Bronchial epithelial cell (primary cell): ENCODE measurements at regions not wholly inside any gene's neighbourhood (a gene's known extent, or its start where the extent isn't known, plus 50 kb on each side); places are given as distances from the start of the nearest gene placed in this dataset.
"Not testable (repeated sequence)": the region's sequence is repeated elsewhere in the genome, so short reads cannot be mapped to it uniquely, and the experiment has no call there.

ENCODE experiments used
- DNase-seq: peaks from one replicate; pipeline ENCODE4 v3.0.0-alpha.2; 2010; ENCODE audit warnings: low read depth
- FAIRE-seq: peaks from 2 replicates; lab custom pipeline; 2011; peaks lifted over from hg19 to GRCh38; lab: Jason Lieb, UNC
- H3K27me3 ChIP-seq: 2 replicates; pipeline ENCODE4 v1.5.1; 2011; ENCODE audit warnings: low read length; ENCODE audit not compliant: control insufficient read depth, insufficient read depth
- H3K36me3 ChIP-seq: 2 replicates; pipeline ENCODE4 v1.5.1; 2011; ENCODE audit warnings: low read length; ENCODE audit not compliant: control insufficient read depth, insufficient read depth
- H3K4me3 ChIP-seq: 2 replicates; pipeline ENCODE4 v1.5.1; 2011; ENCODE audit warnings: mild to moderate bottlenecking, low read depth, low read length, control low read depth
- CTCF ChIP-seq: IDR thresholded peaks from 2 replicates; pipeline ENCODE4 v1.5.1; 2011; ENCODE audit warnings: mild to moderate bottlenecking, moderate library complexity, low read length, control low read depth, inconsistent platforms; ENCODE audit not compliant: insufficient read depth, severe bottlenecking

- FAIRE-seq = no peak
- no peak overlapping the region for H3K4me3 ChIP-seq
- H3K27me3 ChIP-seq = no peaks in the 10 kb centered on the region
- DNase-seq = no peak
- H3K36me3 ChIP-seq = no peaks in the 10 kb centered on the region
- TF ChIP-seq CTCF = no peak
Observed at GRCh38 chr5:25006237-25006636, 361.5 kb upstream of the CDH10 start.

GRCh38 chr5:25005431-25005830, 360.7 kb upstream of the CDH10 start:
- TF ChIP-seq CTCF = no peak
- Histone ChIP-seq H3K4me3 (no peak overlapping the region), H3K36me3 (no peaks in the 10 kb centered on the region), H3K27me3 (no peaks in the 10 kb centered on the region)
- FAIRE-seq (no peak), DNase-seq (no peak)

- TF ChIP-seq CTCF = no peak
- Histone ChIP-seq H3K36me3 (no peaks in the 10 kb centered on the region), H3K27me3 (no peaks in the 10 kb centered on the region), H3K4me3 (no peak overlapping the region)
- no peak for FAIRE-seq
- no peak for DNase-seq
Observed at GRCh38 chr5:25002371-25002770, 357.6 kb upstream of the CDH10 start.

GRCh38 chr5:24999732-25000131, 355.0 kb upstream of the CDH10 start:
- no peak for FAIRE-seq
- Histone ChIP-seq H3K4me3 (no peak overlapping the region), H3K36me3 (no peaks in the 10 kb centered on the region), H3K27me3 (no peaks in the 10 kb centered on the region)
- DNase-seq = no peak
- no peak for TF ChIP-seq CTCF

GRCh38 chr5:24998641-24999040, 353.9 kb upstream of the CDH10 start:
- Histone ChIP-seq H3K27me3 (no peaks in the 10 kb centered on the region), H3K4me3 (no peak overlapping the region), H3K36me3 (no peaks in the 10 kb centered on the region)
- no peak for DNase-seq
- TF ChIP-seq CTCF = no peak
- FAIRE-seq = no peak

GRCh38 chr5:24986326-24986725, 341.5 kb upstream of the CDH10 start:
- TF ChIP-seq CTCF = no peak
- FAIRE-seq = no peak
- H3K4me3 ChIP-seq = no peak overlapping the region

GRCh38 chr5:24978552-24978951, 333.8 kb upstream of the CDH10 start:
- FAIRE-seq, DNase-seq, H3K4me3 ChIP-seq, H3K36me3 ChIP-seq, H3K27me3 ChIP-seq: not testable (repeated sequence)

More at GRCh38 chr5:24986326-24986725, 341.5 kb upstream of the CDH10 start:
- no peak for DNase-seq
- Histone ChIP-seq H3K27me3 (no peaks in the 10 kb centered on the region), H3K36me3 (no peaks in the 10 kb centered on the region)
